GM23248 (cell line): ENCODE measurements at regions not wholly inside any gene's neighbourhood (a gene's known extent, or its start where the extent isn't known, plus 50 kb on each side); places are given as distances from the start of the nearest gene placed in this dataset. TPM values are rescaled to one million over a fixed set of nuclear protein-coding genes. Genes with fewer than 3 reads are reported as not detected.

Experiments used
- DNase-seq: peaks from one replicate; pipeline ENCODE4 v3.0.0-alpha.2; 2015
- H2AFZ ChIP-seq: fragments of 200-600 bp; sonication (generic); 2 replicates; pipeline ENCODE4 v1.6.1; 2016; ENCODE audit warnings: antibody characterized with exemption
- H3F3A ChIP-seq: fragments of 200-600 bp; sonication (generic); 2 replicates; pipeline ENCODE4 v1.6.1; 2016; ENCODE audit warnings: mild to moderate bottlenecking, antibody characterized with exemption, mixed run types; ENCODE audit not compliant: insufficient read depth
- H3K27ac ChIP-seq: fragments of 200-600 bp; sonication (generic); 2 replicates; pipeline ENCODE4 v1.5.1; 2016; ENCODE audit warnings: mild to moderate bottlenecking
- H3K27me3 ChIP-seq: fragments of 200-600 bp; sonication (generic); replicated peaks from 2 replicates; pipeline ENCODE4 v1.6.1; 2016; ENCODE audit warnings: mild to moderate bottlenecking; ENCODE audit not compliant: insufficient read depth
- H3K36me3 ChIP-seq: fragments of 200-600 bp; sonication (generic); 2 replicates; pipeline ENCODE4 v1.6.1; 2016; ENCODE audit warnings: low read depth, mild to moderate bottlenecking
- H3K4me1 ChIP-seq: fragments of 200-600 bp; sonication (generic); 2 replicates; pipeline ENCODE4 v1.6.1; 2016; ENCODE audit warnings: mild to moderate bottlenecking; ENCODE audit not compliant: insufficient read depth
- H3K4me2 ChIP-seq: fragments of 200-600 bp; sonication (generic); one replicate; pipeline ENCODE4 v1.6.1; 2016; ENCODE audit warnings: mild to moderate bottlenecking; ENCODE audit not compliant: unreplicated experiment
- H3K4me3 ChIP-seq: fragments of 200-600 bp; sonication (generic); 2 replicates; pipeline ENCODE4 v1.5.1; 2016; ENCODE audit warnings: mild to moderate bottlenecking
- H3K79me2 ChIP-seq: fragments of 200-600 bp; sonication (generic); 2 replicates; pipeline ENCODE4 v1.6.1; 2016; ENCODE audit warnings: mild to moderate bottlenecking; ENCODE audit not compliant: insufficient read depth
- H3K9ac ChIP-seq: fragments of 200-600 bp; sonication (generic); 2 replicates; pipeline ENCODE4 v1.6.1; 2016; ENCODE audit warnings: mild to moderate bottlenecking
- H3K9me2 ChIP-seq: fragments of 200-600 bp; sonication (generic); 2 replicates; pipeline ENCODE4 v1.6.1; 2016; ENCODE audit warnings: mixed run types, mild to moderate bottlenecking, moderate library complexity; ENCODE audit not compliant: insufficient read depth
- H3K9me3 ChIP-seq: fragments of 200-600 bp; sonication (generic); one replicate; pipeline ENCODE4 v1.6.1; 2017; ENCODE audit warnings: low read depth
- H4K20me1 ChIP-seq: fragments of 200-600 bp; sonication (generic); 2 replicates; pipeline ENCODE4 v1.6.0; 2016; ENCODE audit not compliant: insufficient read depth
- EZH2 ChIP-seq: fragments of 200-600 bp; sonication (generic); IDR thresholded peaks from 2 replicates; pipeline ENCODE4 v1.6.1; 2018; ENCODE audit warnings: antibody characterized with exemption, mild to moderate bottlenecking; ENCODE audit not compliant: insufficient read depth, poor library complexity, severe bottlenecking
- EZH2phosphoT487 ChIP-seq: fragments of 200-600 bp; sonication (generic); IDR thresholded peaks from 2 replicates; pipeline ENCODE4 v1.6.1; 2018; ENCODE audit warnings: antibody characterized with exemption, moderate library complexity, mild to moderate bottlenecking, low read depth; ENCODE audit not compliant: insufficient read depth
- WGBS, 2 experiments: methylation state at CpG; one replicate each; pipeline ENCODE4 v1.1.6; 2015 to 2017; ENCODE audit warnings: low lambda C conversion rate in 2 of 2, low coverage in 1 of 2; ENCODE audit errors: missing lambda C conversion rate in 2 of 2; 5-methylcytosine and 5-hydroxymethylcytosine counted together
- in situ Hi-C: fragments of 300-500 bp; cut with MboI; formaldehyde crosslinking; loops from 2 replicates; pipeline ENCODE4 v1.15.0; 2020
- small RNA-seq: library from RNA; depleted of rRNA; stranded (forward); fragments of <200 nt; gene quantifications from one replicate; pipeline ENCODE3, GENCODE V24; 2014; ENCODE audit warnings: low read depth, low replicate concordance

GRCh38 chr5:34600118-34600493 is 56.0 kb upstream of the RAI14 start:
- Histone ChIP-seq H4K20me1 (no peaks in the 10 kb centered on the region), H3F3A (peaks cover 30% of the 10 kb centered on the region), H3K4me2 (no peak overlapping the region), H3K79me2 (no peaks in the 10 kb centered on the region), H3K36me3 (no peaks in the 10 kb centered on the region), H3K9me3 (no peaks in the 10 kb centered on the region), H3K27me3 (no peaks in the 10 kb centered on the region), H2AFZ (no peak overlapping the region), H3K9me2 (no peaks in the 10 kb centered on the region), H3K4me3 (no peak overlapping the region), H3K27ac (no peak overlapping the region), H3K9ac (no peak overlapping the region), H3K4me1 (peaks cover 32% of the 10 kb centered on the region)
- 96 to 99% methylated on average over 4 of the region's 4 CpGs for WGBS, 2 experiments
- in situ Hi-C loops: no loop called here
- no peak for DNase-seq
- no peak for TF ChIP-seq EZH2

- H3K9me2 ChIP-seq: no peaks in the 10 kb centered on the region
- no peak for DNase-seq
- WGBS, 2 experiments: 89 to 97% methylated on average over 2 of the region's 2 CpGs
These were observed 52.8 kb upstream of the RAI14 start for GRCh38 chr5:34603378-34603777.

GRCh38 chr5:34604119-34604675 is 51.9 kb upstream of the RAI14 start:
- Histone ChIP-seq H3K79me2 (no peaks in the 10 kb centered on the region), H3K4me1 (peaks cover 19% of the 10 kb centered on the region), H3K9me3 (no peaks in the 10 kb centered on the region), H3K4me3 (no peak overlapping the region), H3K36me3 (no peaks in the 10 kb centered on the region), H4K20me1 (no peaks in the 10 kb centered on the region), H2AFZ (no peak overlapping the region), H3K9me2 (no peaks in the 10 kb centered on the region), H3K27me3 (no peaks in the 10 kb centered on the region), H3K4me2 (no peak overlapping the region), H3K27ac (no peak overlapping the region), H3K9ac (no peak overlapping the region), H3F3A (peaks cover 31% of the 10 kb centered on the region)
- no peak for DNase-seq
- TF ChIP-seq EZH2 (no peak), EZH2phosphoT487 (no peak)
- 74 to 95% methylated on average over 1 of the region's 1 CpG for WGBS, 2 experiments
- in situ Hi-C loops: no loop called here

More at GRCh38 chr5:34603378-34603777, 52.8 kb upstream of the RAI14 start:
- no peaks in the 10 kb centered on the region for H3K36me3 ChIP-seq
- H3K9me3 ChIP-seq: no peaks in the 10 kb centered on the region
- no peaks in the 10 kb centered on the region for H3K79me2 ChIP-seq
- peaks cover 19% of the 10 kb centered on the region for H3K4me1 ChIP-seq
- peaks cover 31% of the 10 kb centered on the region for H3F3A ChIP-seq
- TF ChIP-seq EZH2: no peak
- no peak for TF ChIP-seq EZH2phosphoT487
- H3K27me3 ChIP-seq: no peaks in the 10 kb centered on the region
- H3K4me2 ChIP-seq: no peak overlapping the region
- H2AFZ ChIP-seq: no peak overlapping the region
- H3K27ac ChIP-seq: no peak overlapping the region
- no peak overlapping the region for H3K9ac ChIP-seq
- no peak overlapping the region for H3K4me3 ChIP-seq
- no peaks in the 10 kb centered on the region for H4K20me1 ChIP-seq
- in situ Hi-C loops: no loop called here

GRCh38 chr5:34606101-34606500 is 50.0 kb upstream of the RAI14 start:
- TF ChIP-seq EZH2phosphoT487: no peak
- TF ChIP-seq EZH2: no peak
- H3K27ac ChIP-seq: no peak overlapping the region
- H4K20me1 ChIP-seq: no peaks in the 10 kb centered on the region
- H3K79me2 ChIP-seq: no peaks in the 10 kb centered on the region
- H3K9me2 ChIP-seq: no peaks in the 10 kb centered on the region
- in situ Hi-C loops: no loop called here
- H3K4me1 ChIP-seq: peaks cover 26% of the 10 kb centered on the region
- no peak for DNase-seq
- no peak overlapping the region for H2AFZ ChIP-seq
- no peak overlapping the region for H3K4me2 ChIP-seq
- 86 to 88% methylated on average over 4 of the region's 4 CpGs for WGBS, 2 experiments
- no peaks in the 10 kb centered on the region for H3K27me3 ChIP-seq
- no peaks in the 10 kb centered on the region for H3K36me3 ChIP-seq
- H3F3A ChIP-seq: peaks cover 38% of the 10 kb centered on the region
- H3K9ac ChIP-seq: no peak overlapping the region
- no peaks in the 10 kb centered on the region for H3K9me3 ChIP-seq
- H3K4me3 ChIP-seq: no peak overlapping the region

Small RNA genes lying in the stretch of these regions (small RNA-seq; reads per million reads assigned to genes)
- gene AC139792.3: not detected
